Activated CD4-positive, alpha-beta T cell treated with anti-CD3 and anti-CD28 coated beads, Interleukin-2, amount 10 ng/mL, durations not matched to agents 7 days and 5 days (primary cell): ENCODE measurements at regions not wholly inside any gene's neighbourhood (a gene's known extent, or its start where the extent isn't known, plus 50 kb on each side); places are given as distances from the start of the nearest gene placed in this dataset.

Experiments used
- CTCF ChIA-PET: fragments of 350-600 bp; sonication (Branson Sonifier 250); formaldehyde crosslinking; loops from one replicate; lab custom pipeline; 2021; ENCODE audit warnings: antibody characterized with exemption; lab: Charles Lee
- POLR2A ChIA-PET: fragments of 350-600 bp; sonication (Branson Sonifier 250); formaldehyde crosslinking; loops from one replicate; lab custom pipeline; 2021; ENCODE audit warnings: antibody characterized with exemption; lab: Charles Lee
- DNase-seq: peaks from one replicate; pipeline ENCODE4 v3.0.0-alpha.2; 2020
- H3K27ac Mint-ChIP-seq: one replicate; pipeline ENCODE4 v1.8.0; 2021; ENCODE audit warnings: mild to moderate bottlenecking, moderate library complexity, mixed read lengths
- H3K27me3 Mint-ChIP-seq: one replicate; pipeline ENCODE4 v1.8.0; 2021; ENCODE audit warnings: mixed read lengths
- H3K36me3 Mint-ChIP-seq: one replicate; pipeline ENCODE4 v1.8.0; 2021; ENCODE audit warnings: low read depth, mixed read lengths
- H3K4me1 Mint-ChIP-seq: one replicate; pipeline ENCODE4 v1.8.0; 2021; ENCODE audit warnings: mixed read lengths
- H3K4me3 Mint-ChIP-seq: one replicate; pipeline ENCODE4 v1.8.0; 2021; ENCODE audit warnings: mild to moderate bottlenecking, moderate library complexity, mixed read lengths
- H3K9me3 Mint-ChIP-seq: one replicate; pipeline ENCODE4 v1.8.0; 2021; ENCODE audit warnings: mixed read lengths

- Mint-ChIP-seq H3K4me1 (no peaks in the 10 kb centered on the region), H3K36me3 (no peaks in the 10 kb centered on the region), H3K9me3 (no peaks in the 10 kb centered on the region), H3K4me3 (no peak overlapping the region), H3K27ac (no peak overlapping the region), H3K27me3 (no peaks in the 10 kb centered on the region)
- no peak for DNase-seq
- POLR2A ChIA-PET: no interaction called here
- CTCF ChIA-PET: no interaction called here
These were observed 214.6 kb downstream of the TLE1 start for GRCh38 chr9:81474792-81475191.

GRCh38 chr9:81474125-81474524, 215.2 kb downstream of the TLE1 start:
- POLR2A ChIA-PET: no interaction called here
- CTCF ChIA-PET: no interaction called here
- no peaks in the 10 kb centered on the region for H3K4me1 Mint-ChIP-seq

GRCh38 chr9:81473708-81474107, 215.6 kb downstream of the TLE1 start:
- ChIA-PET CTCF (no interaction called here), POLR2A (no interaction called here)
- Mint-ChIP-seq H3K27me3 (no peaks in the 10 kb centered on the region), H3K4me1 (no peaks in the 10 kb centered on the region), H3K4me3 (no peak overlapping the region), H3K27ac (no peak overlapping the region), H3K36me3 (no peaks in the 10 kb centered on the region), H3K9me3 (no peaks in the 10 kb centered on the region)
- no peak for DNase-seq

More at GRCh38 chr9:81474125-81474524, 215.2 kb downstream of the TLE1 start:
- Mint-ChIP-seq H3K27ac (no peak overlapping the region), H3K9me3 (no peaks in the 10 kb centered on the region), H3K36me3 (no peaks in the 10 kb centered on the region), H3K27me3 (no peaks in the 10 kb centered on the region), H3K4me3 (no peak overlapping the region)
- DNase-seq: no peak

- H3K9me3 Mint-ChIP-seq: no peaks in the 10 kb centered on the region
- no peak overlapping the region for H3K4me3 Mint-ChIP-seq
- H3K27me3 Mint-ChIP-seq: no peaks in the 10 kb centered on the region
- H3K4me1 Mint-ChIP-seq: no peaks in the 10 kb centered on the region
- DNase-seq: no peak
- ChIA-PET CTCF (no interaction called here), POLR2A (no interaction called here)
- no peak overlapping the region for H3K27ac Mint-ChIP-seq
- no peaks in the 10 kb centered on the region for H3K36me3 Mint-ChIP-seq
These were observed 216.1 kb downstream of the TLE1 start for GRCh38 chr9:81473206-81473605.

GRCh38 chr9:81472701-81473100, 216.6 kb downstream of the TLE1 start:
- CTCF ChIA-PET: no interaction called here

GRCh38 chr9:81470864-81471263, 218.5 kb downstream of the TLE1 start:
- no peaks in the 10 kb centered on the region for H3K4me1 Mint-ChIP-seq
- no peaks in the 10 kb centered on the region for H3K36me3 Mint-ChIP-seq
- POLR2A ChIA-PET: no interaction called here
- no peak overlapping the region for H3K27ac Mint-ChIP-seq
- no peak overlapping the region for H3K4me3 Mint-ChIP-seq
- H3K9me3 Mint-ChIP-seq: no peaks in the 10 kb centered on the region
- CTCF ChIA-PET: no interaction called here
- no peak for DNase-seq
- H3K27me3 Mint-ChIP-seq: no peaks in the 10 kb centered on the region

More at GRCh38 chr9:81472701-81473100, 216.6 kb downstream of the TLE1 start:
- POLR2A ChIA-PET: no interaction called here
- H3K27ac Mint-ChIP-seq: no peak overlapping the region
- no peak overlapping the region for H3K4me3 Mint-ChIP-seq
- H3K27me3 Mint-ChIP-seq: no peaks in the 10 kb centered on the region
- H3K36me3 Mint-ChIP-seq: no peaks in the 10 kb centered on the region
- no peaks in the 10 kb centered on the region for H3K4me1 Mint-ChIP-seq
- no peak for DNase-seq
- no peaks in the 10 kb centered on the region for H3K9me3 Mint-ChIP-seq

- no peak for DNase-seq
- no peak overlapping the region for H3K4me3 Mint-ChIP-seq
- no peaks in the 10 kb centered on the region for H3K4me1 Mint-ChIP-seq
- ChIA-PET CTCF (no interaction called here), POLR2A (no interaction called here)
- H3K36me3 Mint-ChIP-seq: no peaks in the 10 kb centered on the region
- H3K9me3 Mint-ChIP-seq: no peaks in the 10 kb centered on the region
- no peak overlapping the region for H3K27ac Mint-ChIP-seq
- no peaks in the 10 kb centered on the region for H3K27me3 Mint-ChIP-seq
These were observed 221.2 kb downstream of the TLE1 start for GRCh38 chr9:81468084-81468595.

GRCh38 chr9:81466981-81467380, 222.4 kb downstream of the TLE1 start:
- CTCF ChIA-PET: no interaction called here
- Mint-ChIP-seq H3K27ac (no peak overlapping the region), H3K36me3 (no peaks in the 10 kb centered on the region), H3K4me3 (no peak overlapping the region), H3K4me1 (no peaks in the 10 kb centered on the region), H3K27me3 (no peaks in the 10 kb centered on the region), H3K9me3 (no peaks in the 10 kb centered on the region)
- no peak for DNase-seq
- POLR2A ChIA-PET: no interaction called here

- Mint-ChIP-seq H3K27ac (no peak overlapping the region), H3K4me3 (no peak overlapping the region), H3K36me3 (no peaks in the 10 kb centered on the region), H3K4me1 (no peaks in the 10 kb centered on the region), H3K9me3 (no peaks in the 10 kb centered on the region), H3K27me3 (no peaks in the 10 kb centered on the region)
- ChIA-PET POLR2A (no interaction called here), CTCF (no interaction called here)
- no peak for DNase-seq
These were observed 223.8 kb downstream of the TLE1 start for GRCh38 chr9:81465468-81466011.

- ChIA-PET POLR2A (no interaction called here), CTCF (no interaction called here)
- Mint-ChIP-seq H3K27ac (no peak overlapping the region), H3K36me3 (no peaks in the 10 kb centered on the region), H3K4me3 (no peak overlapping the region), H3K9me3 (no peaks in the 10 kb centered on the region), H3K27me3 (no peaks in the 10 kb centered on the region), H3K4me1 (no peaks in the 10 kb centered on the region)
- no peak for DNase-seq
These were observed 226.5 kb downstream of the TLE1 start for GRCh38 chr9:81462801-81463200.

GRCh38 chr9:81461196-81461595, 228.2 kb downstream of the TLE1 start:
- POLR2A ChIA-PET: no interaction called here

GRCh38 chr9:81460693-81461092, 228.7 kb downstream of the TLE1 start:
- POLR2A ChIA-PET: no interaction called here
- no peaks in the 10 kb centered on the region for H3K4me1 Mint-ChIP-seq
- H3K4me3 Mint-ChIP-seq: no peak overlapping the region
- H3K36me3 Mint-ChIP-seq: no peaks in the 10 kb centered on the region
- no peaks in the 10 kb centered on the region for H3K9me3 Mint-ChIP-seq
- no peaks in the 10 kb centered on the region for H3K27me3 Mint-ChIP-seq
- DNase-seq: no peak
- CTCF ChIA-PET: no interaction called here
- no peak overlapping the region for H3K27ac Mint-ChIP-seq

More at GRCh38 chr9:81461196-81461595, 228.2 kb downstream of the TLE1 start:
- CTCF ChIA-PET: no interaction called here
- no peak for DNase-seq
- no peaks in the 10 kb centered on the region for H3K36me3 Mint-ChIP-seq
- no peak overlapping the region for H3K4me3 Mint-ChIP-seq
- no peaks in the 10 kb centered on the region for H3K27me3 Mint-ChIP-seq
- no peak overlapping the region for H3K27ac Mint-ChIP-seq
- H3K4me1 Mint-ChIP-seq: no peaks in the 10 kb centered on the region
- H3K9me3 Mint-ChIP-seq: no peaks in the 10 kb centered on the region

- no peaks in the 10 kb centered on the region for H3K27me3 Mint-ChIP-seq
- H3K9me3 Mint-ChIP-seq: no peaks in the 10 kb centered on the region
- no peak overlapping the region for H3K27ac Mint-ChIP-seq
- CTCF ChIA-PET: no interaction called here
- DNase-seq: no peak
- no peak overlapping the region for H3K4me3 Mint-ChIP-seq
- POLR2A ChIA-PET: no interaction called here
- H3K4me1 Mint-ChIP-seq: no peaks in the 10 kb centered on the region
- H3K36me3 Mint-ChIP-seq: no peaks in the 10 kb centered on the region
These were observed 229.8 kb downstream of the TLE1 start for GRCh38 chr9:81459591-81459990.

- ChIA-PET CTCF (no interaction called here), POLR2A (no interaction called here)
- no peak overlapping the region for H3K4me3 Mint-ChIP-seq
- no peak for DNase-seq
- no peaks in the 10 kb centered on the region for H3K4me1 Mint-ChIP-seq
- no peaks in the 10 kb centered on the region for H3K9me3 Mint-ChIP-seq
- H3K36me3 Mint-ChIP-seq: no peaks in the 10 kb centered on the region
- H3K27ac Mint-ChIP-seq: no peak overlapping the region
- no peaks in the 10 kb centered on the region for H3K27me3 Mint-ChIP-seq
These were observed 232.8 kb downstream of the TLE1 start for GRCh38 chr9:81456431-81457006.
